GM12878 (cell line): ENCODE measurements at regions not wholly inside any gene's neighbourhood (a gene's known extent, or its start where the extent isn't known, plus 50 kb on each side); places are given as distances from the start of the nearest gene placed in this dataset.

Experiments used
- BACH1 ChIP-seq: fragments of 450-650 bp; IDR thresholded peaks from 2 replicates; pipeline ENCODE4 v1.6.1; 2017; ENCODE audit warnings: mild to moderate bottlenecking, borderline replicate concordance
- BMI1 ChIP-seq: fragments of 450-650 bp; IDR thresholded peaks from 2 replicates; pipeline ENCODE4 v1.6.1; 2016; ENCODE audit warnings: mild to moderate bottlenecking, moderate library complexity, borderline replicate concordance
- CBFB ChIP-seq: IDR thresholded peaks from 2 replicates; pipeline ENCODE4 v1.6.1; 2016; ENCODE audit warnings: antibody characterized with exemption, low read depth
- CBX5 ChIP-seq: sonication (generic); IDR thresholded peaks from 2 replicates; pipeline ENCODE4 v1.6.1; 2016; ENCODE audit warnings: low read depth, moderate library complexity, mild to moderate bottlenecking, inconsistent platforms
- CHD1 ChIP-seq: IDR thresholded peaks from 2 replicates; pipeline ENCODE4 v1.6.1; 2012; ENCODE audit warnings: low read depth, low read length, improper control_type of control experiment
- CREB1 ChIP-seq: IDR thresholded peaks from 2 replicates; pipeline ENCODE4 v1.6.1; 2012; ENCODE audit warnings: low read depth, mild to moderate bottlenecking, inconsistent platforms
- CTCF ChIP-seq, 3 experiments: IDR thresholded peaks in 2 of 3; conservative IDR thresholded peaks in 1 of 3; 2 replicates each; pipeline ENCODE4 v1.5.1; 2011; ENCODE audit warnings: low read depth in 3 of 3, low read length in 3 of 3, mild to moderate bottlenecking in 3 of 3, control low read depth in 2 of 3, moderate library complexity in 2 of 3, inconsistent platforms in 1 of 3, mixed read lengths in 1 of 3; ENCODE audit not compliant: control insufficient read depth in 2 of 3, insufficient read depth in 1 of 3; ENCODE audit errors: extremely low read depth in 1 of 3
- EZH2 ChIP-seq: IDR thresholded peaks from 2 replicates; pipeline ENCODE4 v1.6.1; 2012; ENCODE audit warnings: low read depth, mild to moderate bottlenecking, control low read depth, inconsistent platforms, low read length, borderline replicate concordance; ENCODE audit not compliant: control insufficient read depth
- FOXM1 ChIP-seq: IDR thresholded peaks from 2 replicates; pipeline ENCODE4 v1.6.1; 2012; ENCODE audit warnings: low read depth, mild to moderate bottlenecking, inconsistent platforms, low read length, moderate library complexity
- GABPA ChIP-seq: IDR thresholded peaks from 2 replicates; pipeline ENCODE4 v1.6.1; 2014; ENCODE audit warnings: antibody characterized with exemption, low read depth, mild to moderate bottlenecking, inconsistent platforms
- IKZF2 ChIP-seq, 2 experiments: fragments of 450-650 bp; IDR thresholded peaks; 2 replicates each; pipeline ENCODE4 v1.6.1; 2017; ENCODE audit warnings: mild to moderate bottlenecking in 2 of 2, moderate library complexity in 2 of 2
- JUNB ChIP-seq: IDR thresholded peaks from 2 replicates; pipeline ENCODE4 v1.6.1; 2016; ENCODE audit warnings: antibody characterized with exemption, mild to moderate bottlenecking
- MTA3 ChIP-seq: IDR thresholded peaks from 2 replicates; pipeline ENCODE4 v1.6.1; 2012; ENCODE audit warnings: low read length, inconsistent platforms, borderline replicate concordance
- MYC ChIP-seq: IDR thresholded peaks from 2 replicates; pipeline ENCODE4 v1.6.1; 2011; ENCODE audit warnings: mild to moderate bottlenecking, low read length, moderate library complexity, inconsistent platforms; ENCODE audit not compliant: insufficient read depth, insufficient replicate concordance, insufficient read length, severe bottlenecking
- NKRF ChIP-seq: fragments of 450-650 bp; conservative IDR thresholded peaks from 2 replicates; pipeline ENCODE4 v1.6.1; 2017; ENCODE audit warnings: mild to moderate bottlenecking, moderate library complexity
- PAX5 ChIP-seq: IDR thresholded peaks from 2 replicates; pipeline ENCODE4 v1.6.1; 2011; ENCODE audit warnings: low read depth, low read length, borderline replicate concordance
- SRF ChIP-seq, 2 experiments: IDR thresholded peaks; 2 replicates each; pipeline ENCODE4 v1.6.1; 2011; ENCODE audit warnings: low read depth in 2 of 2, low read length in 2 of 2, mild to moderate bottlenecking in 1 of 2, moderate library complexity in 1 of 2
- SUZ12 ChIP-seq: fragments of 200-600 bp; sonication (generic); IDR thresholded peaks from one replicate; pipeline ENCODE4 v1.6.1; 2018; ENCODE audit warnings: antibody characterized with exemption, mild to moderate bottlenecking; ENCODE audit not compliant: unreplicated experiment
- TBL1XR1 ChIP-seq: IDR thresholded peaks from 2 replicates; pipeline ENCODE4 v1.6.1; 2012; ENCODE audit warnings: low read depth, low read length, improper control_type of control experiment
- ZBED1 ChIP-seq: IDR thresholded peaks from 2 replicates; pipeline ENCODE4 v1.6.1; 2016; ENCODE audit warnings: borderline replicate concordance
- ZBTB11 ChIP-seq: fragments of 450-650 bp; formaldehyde crosslinking; IDR thresholded peaks from 2 replicates; pipeline ENCODE4 v1.5.0; 2022; ENCODE audit warnings: mild to moderate bottlenecking, missing genetic modification characterization

- TF ChIP-seq NKRF: no peak
- 0 out of 2 replicates have a peak, but pooled peaks have one; percentile 34 for TF ChIP-seq BMI1
- TF ChIP-seq IKZF2 (IDR thresholded peaks at IDR 0.05): peak; percentile 66 to 86
- no peak for TF ChIP-seq SUZ12
- peak; percentile 91 for TF ChIP-seq JUNB
- TF ChIP-seq CBX5: no peak
- TF ChIP-seq CTCF (IDR thresholded peaks at IDR 0.05 in 2 of 3, conservative IDR thresholded peaks at IDR 0.05 in 1 of 3; ENCODE audit: control insufficient read depth in 2 of 3, extremely low read depth in 1 of 3, insufficient read depth in 1 of 3, low read depth in 3 of 3, low read length in 3 of 3): no peak
- no peak for TF ChIP-seq GABPA
- TF ChIP-seq CBFB: peak; percentile 48; the same call in 1 of the 2 replicates
- no peak for TF ChIP-seq SRF (IDR thresholded peaks at IDR 0.05; ENCODE audit: low read depth in 2 of 2, low read length in 2 of 2)
- TF ChIP-seq PAX5: no peak
- no peak for TF ChIP-seq CHD1
- no peak for TF ChIP-seq EZH2
- no peak for TF ChIP-seq ZBTB11 (CRISPR knock-in tag)
- TF ChIP-seq ZBED1: no peak
- peak; percentile 21; the same call in 1 of the 2 replicates for TF ChIP-seq FOXM1
- TF ChIP-seq BACH1: peak; percentile 91
- no peak for TF ChIP-seq CREB1
- TF ChIP-seq MTA3: no peak
- TF ChIP-seq MYC: no peak
- peak; percentile 16; the same call in 1 of the 2 replicates for TF ChIP-seq TBL1XR1
Observed at GRCh38 chr17:70405492-70406220, 236.3 kb downstream of the KCNJ2 start (continued).
